Effector CD4-positive, alpha-beta T cell (primary cell): ENCODE measurements at regions not wholly inside any gene's neighbourhood (a gene's known extent, or its start where the extent isn't known, plus 50 kb on each side); places are given as distances from the start of the nearest gene placed in this dataset.

Experiments
- DNase-seq: peaks from one replicate; pipeline ENCODE4 v3.0.0-alpha.2; 2020

DNA sequence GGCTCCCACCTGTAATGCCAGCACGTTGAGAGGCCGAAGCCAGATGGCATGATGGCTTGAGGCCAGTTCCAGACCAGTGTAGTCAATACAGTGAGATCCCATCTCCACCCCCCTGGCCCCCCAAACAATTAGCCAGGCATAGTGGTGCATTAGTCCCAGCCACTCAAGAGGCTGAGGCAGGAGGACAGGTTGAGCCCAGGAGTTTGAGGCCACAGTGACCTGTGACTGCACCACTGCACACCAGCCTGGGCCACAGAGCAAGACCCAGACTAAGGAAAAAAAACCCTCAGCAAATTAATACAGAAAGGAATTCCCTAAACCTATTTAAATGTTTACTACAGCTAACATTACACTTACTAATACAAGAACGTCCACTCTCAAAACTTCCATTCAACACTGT is 424.6 kb downstream of the SHQ1 start:
- DNase-seq, result no peak

DNA sequence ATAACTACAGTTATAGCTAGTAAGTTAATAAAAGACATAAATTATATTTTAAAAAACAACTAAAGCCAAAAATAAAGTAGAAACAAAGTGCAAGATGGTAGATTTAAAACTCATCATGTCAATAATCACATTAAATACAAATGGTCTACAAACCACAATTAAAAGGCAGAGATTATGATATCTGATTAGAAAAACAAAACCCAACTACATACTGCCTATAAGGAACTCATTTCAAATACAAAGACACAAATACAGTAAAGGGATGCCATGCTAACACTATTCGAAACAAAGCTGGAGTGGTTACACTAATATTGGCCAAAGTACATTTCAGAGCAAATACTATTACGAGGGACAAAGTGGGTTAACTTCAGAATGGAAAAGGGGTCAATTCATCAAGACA is 426.5 kb downstream of the SHQ1 start:
- DNase-seq, result no peak

DNA sequence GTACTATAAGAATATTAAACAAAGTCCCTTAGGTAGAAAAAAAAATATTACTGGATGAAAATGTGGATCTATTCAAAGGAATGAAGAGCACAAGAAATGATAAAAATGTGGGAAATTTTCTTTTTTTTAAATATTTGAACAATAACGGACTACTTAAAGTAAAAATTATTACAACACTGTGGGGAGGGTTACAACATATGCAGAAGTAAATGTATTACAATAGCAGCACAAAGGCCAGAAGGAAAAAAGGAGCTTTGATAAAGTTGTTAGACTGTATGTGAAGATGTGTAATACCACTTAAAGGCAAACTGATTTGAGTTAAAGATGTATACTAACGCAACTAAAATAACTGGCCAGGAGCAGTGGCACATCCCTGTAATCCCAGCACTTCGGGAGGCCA is 427.1 kb downstream of the SHQ1 start:
- no peak for DNase-seq

DNA sequence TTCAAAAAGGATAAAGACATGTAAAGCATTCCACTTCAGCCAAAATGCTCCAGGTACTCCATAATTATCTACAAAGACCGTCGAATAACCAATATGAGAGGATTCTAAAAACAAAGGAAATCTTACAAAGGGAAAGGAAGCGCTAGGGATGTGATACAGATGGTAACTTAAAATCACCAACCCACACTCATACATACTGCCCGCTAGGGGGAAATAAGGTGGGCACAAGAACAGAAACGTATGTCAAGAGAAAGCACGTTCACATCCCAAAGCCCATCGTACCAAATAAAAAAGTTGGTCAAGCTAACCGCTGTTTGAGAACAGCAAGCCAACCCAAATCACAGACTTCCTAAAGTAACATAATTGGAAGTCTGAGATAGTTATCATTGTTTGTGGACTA is 429.4 kb downstream of the SHQ1 start:
- DNase-seq, result no peak

DNA sequence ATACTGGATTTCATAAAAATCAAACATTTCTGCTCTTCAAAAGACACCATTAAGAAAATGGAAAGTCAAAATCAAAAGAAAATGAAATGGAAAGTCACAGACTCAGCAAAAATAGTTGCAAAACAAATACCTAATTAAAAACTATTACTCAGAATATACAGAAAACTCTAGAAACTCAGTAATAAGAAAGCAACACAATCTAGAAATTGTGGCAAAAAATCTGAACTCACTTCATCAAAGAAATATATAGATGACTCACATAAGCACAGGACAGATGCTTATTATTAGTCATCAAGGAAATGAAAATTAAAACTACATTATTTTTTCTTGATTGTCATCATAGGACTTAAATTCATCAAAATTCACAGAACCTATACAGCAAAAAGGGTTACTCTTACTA is 430.0 kb downstream of the SHQ1 start:
- DNase-seq, result no peak

DNA sequence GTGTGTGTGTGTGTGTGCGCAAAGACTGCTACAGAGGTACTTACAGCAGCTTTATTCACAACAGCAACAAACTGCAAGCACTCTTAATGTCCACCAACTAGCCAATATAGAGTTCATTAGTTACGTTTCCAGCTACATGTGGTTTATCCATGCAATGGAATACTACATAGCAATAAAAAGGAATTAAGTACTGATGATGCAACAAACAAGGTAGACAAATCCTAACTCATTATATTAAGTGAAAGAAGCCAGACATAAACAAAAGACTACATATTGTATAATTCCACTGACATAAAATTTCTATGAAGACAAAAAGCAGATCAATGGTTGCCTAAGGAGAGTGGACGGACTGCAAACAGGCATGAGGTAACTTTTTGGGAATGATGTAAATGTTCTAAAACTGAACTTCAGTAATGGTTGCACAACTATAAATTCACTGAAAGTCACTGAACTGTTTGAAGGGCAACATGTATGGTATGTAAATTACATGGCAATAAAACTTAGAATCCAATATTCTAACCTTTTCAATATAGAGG is 433.7 kb downstream of the SHQ1 start:
- no peak for DNase-seq

DNA sequence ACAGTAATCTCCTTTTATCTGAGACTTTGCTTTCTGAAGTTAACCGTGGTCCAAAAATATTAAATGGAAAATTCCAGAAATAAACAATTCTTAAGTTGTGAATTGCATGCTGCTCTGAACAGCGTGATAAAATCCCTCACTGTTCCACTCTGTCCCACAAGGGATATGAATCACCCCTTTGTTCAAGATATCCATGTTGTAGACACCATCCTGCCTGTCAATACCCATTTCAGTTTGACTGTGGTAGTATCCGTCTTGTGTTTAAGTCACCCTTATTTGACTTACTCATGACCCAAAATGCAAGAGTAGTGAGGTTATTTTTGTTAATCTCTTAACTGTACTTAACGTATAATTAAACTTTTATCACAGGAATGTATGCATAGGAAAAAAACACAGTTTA is 435.0 kb downstream of the SHQ1 start:
- no peak for DNase-seq

DNA sequence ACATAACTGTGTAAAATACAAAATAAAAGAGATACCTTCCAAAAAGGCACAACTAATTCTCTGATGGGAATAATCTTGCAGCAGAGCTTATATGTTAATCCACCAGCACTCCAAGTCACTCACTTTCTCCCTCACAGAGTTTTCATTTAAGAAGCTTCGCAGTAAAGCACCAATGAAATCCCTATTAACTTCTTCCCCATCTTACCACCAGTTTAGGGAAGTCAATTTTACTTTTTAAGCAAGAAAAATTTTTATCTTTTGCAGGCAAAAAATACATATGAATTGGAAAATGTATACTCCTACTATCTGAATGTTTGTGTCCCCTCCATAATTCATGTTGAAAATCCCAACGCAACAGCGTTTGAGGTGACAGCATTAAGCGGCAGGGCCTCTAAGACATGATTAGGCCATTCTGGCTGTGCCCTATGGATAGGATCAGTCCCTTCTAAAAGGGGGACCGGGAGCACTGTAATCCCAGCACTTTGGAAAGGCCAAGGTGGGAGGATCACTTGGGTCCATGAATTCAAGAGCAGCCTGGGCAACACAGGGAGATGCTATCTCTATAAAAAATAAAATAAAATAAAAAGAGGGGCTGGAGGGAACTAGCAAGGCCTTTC is 435.8 kb downstream of the SHQ1 start:
- DNase-seq, result no peak

DNA sequence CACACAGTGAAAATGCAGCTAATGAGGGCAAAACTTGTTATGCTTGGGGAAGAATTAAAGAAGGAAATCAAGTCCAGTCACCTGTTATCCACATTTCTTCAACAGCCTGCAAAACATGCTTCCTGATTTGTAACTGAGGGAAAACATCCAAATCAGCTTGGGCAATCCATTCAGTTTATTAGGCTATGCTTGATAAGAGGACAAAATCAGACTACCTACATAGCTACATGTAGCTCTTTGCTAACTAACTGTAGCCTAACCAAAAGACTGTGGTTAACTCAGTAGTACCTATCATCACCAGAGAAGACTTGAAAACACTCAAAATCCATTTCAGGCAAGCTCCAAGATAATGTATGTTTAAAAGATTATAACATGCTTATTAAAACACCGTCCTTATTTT is 436.4 kb downstream of the SHQ1 start:
- DNase-seq, result no peak

DNA sequence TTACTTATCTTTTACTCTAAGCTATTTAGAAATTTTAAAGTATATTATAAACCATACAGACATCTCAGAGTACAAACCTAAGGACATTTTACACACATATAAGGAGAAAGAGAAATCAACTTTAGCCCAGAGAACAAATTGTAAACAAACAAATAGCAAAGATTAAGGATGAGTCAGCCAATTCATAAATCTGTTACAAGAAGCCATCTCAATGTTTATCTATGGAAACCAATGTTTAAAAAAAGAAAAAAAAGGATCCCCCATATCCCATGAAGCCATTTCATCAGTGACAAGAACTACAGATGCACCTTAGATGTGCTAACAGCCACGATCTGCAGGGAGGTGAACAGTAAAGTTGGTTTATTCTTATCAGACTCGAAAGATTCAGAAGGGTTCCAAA is 437.1 kb downstream of the SHQ1 start:
- DNase-seq, result no peak

DNA sequence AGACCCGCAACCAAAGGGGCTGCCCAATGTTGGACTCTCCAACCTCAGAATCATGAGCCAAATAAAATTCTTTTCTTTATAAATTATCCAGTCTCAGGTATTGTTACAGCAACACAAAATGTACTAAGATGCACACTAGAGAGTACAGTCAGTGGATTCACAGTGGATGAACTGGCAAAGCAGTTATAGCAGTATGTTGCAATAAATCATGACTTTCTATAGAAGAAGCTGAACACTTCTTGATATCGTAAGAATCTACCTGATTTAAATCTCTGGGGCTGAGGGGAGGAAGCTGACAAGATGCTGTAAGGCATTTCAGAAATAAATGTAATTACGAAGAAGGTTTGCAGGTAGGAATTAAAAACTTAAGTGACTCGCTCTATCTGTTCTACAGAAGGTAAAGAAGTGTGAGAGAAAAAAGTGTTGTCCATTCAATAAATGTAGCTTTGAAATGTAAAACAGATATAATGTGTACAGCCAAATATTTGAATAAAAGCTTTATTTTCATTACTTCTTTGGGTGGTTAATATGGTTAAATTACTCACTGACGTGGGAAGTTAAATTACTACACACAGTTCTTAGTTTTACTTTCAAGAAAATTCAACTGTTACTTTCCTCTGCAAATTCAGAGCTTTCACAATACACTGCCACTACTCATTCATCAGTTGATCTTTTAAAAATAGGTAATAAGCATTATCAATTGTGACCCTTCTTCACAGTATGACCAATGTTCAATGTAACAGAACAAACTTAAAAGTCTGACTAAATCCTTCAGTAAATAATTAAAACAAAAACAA is 439.1 kb downstream of the SHQ1 start:
- DNase-seq, result no peak

DNA sequence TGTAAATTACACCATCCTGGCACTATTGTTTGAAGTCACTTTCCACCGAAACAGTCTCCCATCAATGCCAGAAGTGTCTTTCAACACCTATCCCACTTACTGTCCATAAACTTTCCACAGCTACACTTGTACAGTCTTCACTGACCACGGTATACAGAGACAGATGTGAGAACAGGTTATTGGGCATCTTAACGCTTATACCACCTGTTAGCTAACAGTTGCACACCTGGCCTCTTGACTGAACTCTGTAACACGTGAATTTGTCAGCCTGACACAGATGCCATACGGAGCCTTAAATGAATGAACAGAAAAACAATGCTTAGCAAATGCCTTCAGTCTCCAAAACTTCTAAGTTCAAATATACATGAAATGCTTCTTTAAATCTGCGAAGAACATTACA is 440.5 kb downstream of the SHQ1 start:
- no peak for DNase-seq

DNA sequence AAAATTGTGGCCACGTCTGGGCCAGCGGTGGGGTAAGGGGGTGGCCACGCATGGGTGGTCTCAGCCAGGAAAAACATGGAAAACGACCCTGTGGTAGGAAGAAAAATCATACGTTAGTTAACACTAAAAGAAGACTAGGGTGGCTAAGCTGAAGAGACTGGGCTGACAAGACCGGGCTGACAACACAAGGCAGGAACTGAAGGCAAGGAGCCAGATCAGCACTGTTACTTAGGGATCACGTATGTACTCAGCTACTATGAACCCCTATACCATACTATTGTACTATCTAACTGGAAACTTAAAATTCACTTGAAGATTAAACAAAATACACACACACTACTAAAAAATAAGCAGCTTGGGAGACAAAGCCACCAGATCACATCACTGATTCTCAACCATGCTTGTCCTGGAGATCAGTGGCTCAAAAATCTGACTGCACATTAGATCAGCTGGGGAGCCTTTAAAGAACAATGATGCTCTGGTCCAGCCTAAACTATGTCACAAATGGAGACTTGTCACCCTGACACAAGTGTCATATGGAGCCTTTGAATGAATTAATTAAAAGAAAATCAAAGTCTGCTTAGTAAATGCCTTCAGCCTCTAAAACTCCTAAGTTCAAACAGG is 442.2 kb downstream of the SHQ1 start:
- no peak for DNase-seq

DNA sequence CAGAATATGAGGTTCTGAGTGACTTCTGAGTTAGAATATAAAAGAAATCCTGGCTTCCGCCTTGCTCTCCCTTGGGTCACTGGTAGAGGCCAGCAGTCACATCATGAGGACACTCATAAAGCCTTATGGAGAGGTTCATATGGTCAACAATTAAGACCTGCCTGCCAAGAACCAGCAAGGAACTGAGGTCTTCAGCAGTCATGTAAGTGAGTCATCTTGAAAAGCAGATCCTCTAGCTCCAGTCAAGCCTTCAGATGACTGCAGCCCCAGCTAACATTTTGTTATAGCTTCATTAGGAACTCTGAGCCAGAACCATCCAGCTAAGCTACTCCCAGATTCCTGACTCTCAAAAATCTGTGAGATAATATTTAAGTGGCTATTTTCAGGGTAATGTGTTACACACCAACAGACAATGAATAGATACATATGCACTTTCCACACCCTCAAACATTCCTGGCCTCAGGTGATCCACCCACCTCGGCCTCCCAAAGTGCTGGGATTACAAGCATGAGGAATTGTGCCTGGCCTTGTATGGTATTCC is 447.2 kb downstream of the SHQ1 start:
- DNase-seq, result no peak

DNA sequence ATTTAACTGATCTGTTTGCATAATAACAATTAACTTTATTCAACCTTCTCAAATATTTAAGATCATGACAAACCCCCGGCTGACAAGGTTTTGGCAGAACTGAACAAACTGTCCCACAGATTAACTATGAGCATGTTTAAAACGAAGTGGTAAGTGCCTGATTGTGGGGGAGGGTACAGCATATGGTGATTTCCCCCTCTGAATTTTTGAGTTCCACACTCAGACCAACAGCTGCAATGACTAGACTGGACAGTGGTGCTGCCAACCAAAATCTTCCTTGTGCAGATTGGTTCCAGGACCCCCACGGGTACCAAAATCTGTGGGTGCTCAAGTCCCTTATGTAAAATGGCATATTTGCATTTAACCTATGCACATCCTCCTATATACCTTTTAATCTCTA is 449.5 kb downstream of the SHQ1 start:
- no peak for DNase-seq

DNA sequence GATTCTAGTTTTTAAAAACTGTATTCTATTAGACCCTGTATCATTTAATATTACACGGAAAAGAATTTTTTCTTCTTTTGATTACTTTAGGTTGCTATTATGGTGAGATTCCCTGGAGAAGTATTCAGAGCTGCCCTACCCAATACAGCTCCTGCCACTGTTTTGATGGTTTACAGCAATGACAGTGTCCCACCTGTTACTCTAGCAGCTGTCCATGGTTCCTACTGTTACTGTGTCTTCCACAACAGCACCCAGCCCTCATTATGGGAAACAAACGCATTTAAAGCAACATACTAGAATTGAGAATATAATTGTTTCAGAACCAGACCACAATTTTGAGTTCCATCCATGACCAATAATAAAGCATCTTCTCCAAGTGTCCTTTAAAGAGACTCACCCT is 450.7 kb downstream of the SHQ1 start:
- DNase-seq, result no peak

DNA sequence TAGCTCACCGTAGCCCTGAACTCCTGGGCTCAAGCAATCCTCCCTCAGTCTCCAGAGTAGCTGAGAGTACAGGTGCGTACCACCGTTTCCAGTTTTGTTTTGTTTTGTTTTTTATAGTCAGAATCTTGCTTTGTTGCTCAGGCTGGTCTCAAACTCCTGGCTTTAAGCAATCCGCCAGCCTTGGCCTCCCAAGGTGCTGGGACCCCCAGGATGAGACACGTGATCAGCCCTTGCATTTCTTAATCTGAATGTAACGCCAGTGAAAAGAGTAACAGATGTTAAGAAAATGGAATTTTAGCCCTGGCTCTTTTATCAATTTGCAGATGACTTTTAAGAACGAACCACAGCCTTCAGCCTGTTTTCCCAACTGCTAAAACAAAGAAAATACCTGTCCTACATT is 451.3 kb downstream of the SHQ1 start:
- DNase-seq, result no peak

DNA sequence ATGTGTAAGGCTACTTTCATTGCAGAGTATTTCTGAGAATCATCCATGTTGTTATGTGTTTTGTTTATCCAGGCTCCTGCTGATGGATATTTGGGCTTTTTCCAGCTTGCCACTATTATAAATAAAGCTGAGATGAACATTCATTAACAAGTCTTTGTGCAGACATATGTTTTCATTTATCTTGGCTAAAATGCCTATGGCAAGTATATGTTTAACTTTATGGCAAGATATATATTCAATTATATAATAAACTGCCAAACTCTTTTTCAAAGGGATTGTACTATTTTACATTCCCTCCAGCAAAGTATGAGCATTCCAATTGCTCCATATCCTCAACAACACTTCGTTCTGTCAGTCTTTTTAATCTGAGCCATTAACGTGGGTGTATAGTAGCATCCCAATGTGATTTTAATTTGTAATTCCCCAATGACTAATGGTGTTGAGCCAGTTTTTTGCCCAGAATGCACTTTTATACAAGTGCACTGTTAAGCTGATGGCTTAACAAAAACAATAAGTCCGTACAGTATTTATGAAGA is 452.4 kb downstream of the SHQ1 start:
- DNase-seq, result no peak

DNA sequence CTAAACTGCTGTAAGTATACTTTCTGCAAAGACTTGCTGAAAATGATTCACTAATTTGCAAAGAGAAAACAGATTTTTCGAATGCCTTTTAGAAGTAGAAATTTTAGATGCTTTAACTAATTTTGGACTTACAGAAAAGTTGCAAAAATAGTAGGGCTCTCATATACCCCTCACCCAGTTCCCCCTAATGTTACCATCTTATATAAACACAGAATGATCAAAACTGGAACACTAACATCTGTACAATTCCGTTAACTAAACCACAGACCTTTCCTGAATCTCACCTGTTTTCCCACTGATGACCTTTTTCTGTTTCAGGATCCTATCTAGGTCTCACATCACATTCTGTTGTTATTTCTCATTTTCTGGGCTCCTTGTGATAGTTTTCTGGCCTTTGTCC is 454.8 kb downstream of the SHQ1 start:
- DNase-seq, result no peak

DNA sequence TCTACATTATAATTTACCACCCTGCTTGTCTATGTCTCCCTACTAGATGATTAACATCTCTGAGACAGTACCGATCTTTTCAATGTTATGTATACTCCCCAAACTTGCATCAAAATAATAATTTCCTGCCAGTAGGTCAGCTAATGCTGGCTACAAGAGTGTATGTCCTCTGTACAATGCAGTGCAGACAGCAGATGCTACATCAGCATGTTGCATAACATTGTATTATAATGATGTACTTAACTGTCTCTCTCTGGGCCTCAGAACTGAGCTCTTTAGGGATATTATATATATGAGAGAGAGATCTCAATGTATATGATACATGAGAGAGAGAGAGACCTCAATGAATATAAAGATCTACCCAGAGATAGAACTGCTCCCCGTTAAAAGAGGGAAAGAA is 456.6 kb downstream of the SHQ1 start:
- no peak for DNase-seq

DNA sequence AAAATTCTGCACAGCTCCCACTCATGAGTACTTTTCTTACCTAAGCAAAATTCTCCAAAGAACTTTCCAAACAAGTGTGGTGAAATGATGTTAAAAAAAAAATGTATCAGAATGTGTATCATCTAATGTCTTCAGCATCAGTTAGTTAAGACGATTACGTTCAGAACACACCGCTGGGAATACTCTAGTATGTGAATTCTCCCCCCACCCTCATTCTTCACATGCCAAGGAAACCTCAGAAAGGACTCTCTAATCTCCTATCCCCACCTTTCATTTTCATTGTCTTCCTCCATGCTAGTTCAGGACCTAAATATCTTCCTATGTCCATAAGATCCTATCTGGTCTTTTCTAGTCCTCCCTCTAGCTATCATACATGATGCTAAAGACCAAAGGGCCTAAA is 457.4 kb downstream of the SHQ1 start:
- no peak for DNase-seq

DNA sequence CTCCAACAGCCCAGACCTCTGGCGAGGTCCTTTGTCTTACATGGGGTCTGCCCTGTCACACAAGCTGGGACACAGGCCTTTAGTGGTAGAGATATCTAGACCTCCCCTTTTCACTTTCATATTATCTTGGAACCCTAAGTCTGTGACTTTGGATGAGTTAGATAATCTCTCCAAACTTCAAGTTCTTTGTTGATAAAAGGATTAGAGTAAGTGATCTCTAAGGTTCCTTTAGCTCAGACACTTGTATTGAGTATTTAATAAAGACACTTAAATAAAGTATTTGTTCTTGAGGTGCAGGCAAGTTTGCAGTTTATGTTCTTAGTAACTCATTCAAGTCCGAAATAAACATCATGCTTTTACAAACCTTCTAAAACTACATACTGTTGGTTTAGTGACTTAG is 459.6 kb downstream of the SHQ1 start:
- no peak for DNase-seq

DNA sequence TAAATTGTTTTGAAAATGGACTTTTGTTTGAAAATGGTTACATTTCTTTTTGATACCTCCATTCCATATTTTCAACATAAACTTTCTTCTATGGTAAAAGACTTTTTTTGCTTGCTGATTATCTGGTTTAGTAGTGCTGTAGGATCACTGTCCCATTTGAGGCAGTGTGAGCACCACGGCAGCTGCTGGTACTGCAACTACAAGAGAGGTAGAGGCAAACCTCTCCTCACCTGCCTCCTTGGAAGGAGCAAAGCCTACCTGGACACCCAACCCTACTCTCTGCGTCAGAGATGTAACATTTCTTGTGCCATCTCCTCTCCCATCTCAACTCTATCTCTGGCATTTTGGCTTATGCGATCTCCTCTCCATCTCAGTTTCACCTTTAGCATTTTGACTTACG is 460.1 kb downstream of the SHQ1 start:
- no peak for DNase-seq
